HG03025 (cell line): ENCODE measurements at regions not wholly inside any gene's neighbourhood (a gene's known extent, or its start where the extent isn't known, plus 50 kb on each side); places are given as distances from the start of the nearest gene placed in this dataset.
"Not testable (repeated sequence)": the region's sequence is repeated elsewhere in the genome, so short reads cannot be mapped to it uniquely, and the experiment has no call there.

Experiments used
- ATAC-seq: cut with Tn5 transposase; IDR thresholded peaks from one replicate; pipeline ENCODE4 v1.9.1; 2021; ENCODE audit warnings: mild to moderate bottlenecking, moderate library complexity; ENCODE audit not compliant: unreplicated experiment, low FRiP score

DNA sequence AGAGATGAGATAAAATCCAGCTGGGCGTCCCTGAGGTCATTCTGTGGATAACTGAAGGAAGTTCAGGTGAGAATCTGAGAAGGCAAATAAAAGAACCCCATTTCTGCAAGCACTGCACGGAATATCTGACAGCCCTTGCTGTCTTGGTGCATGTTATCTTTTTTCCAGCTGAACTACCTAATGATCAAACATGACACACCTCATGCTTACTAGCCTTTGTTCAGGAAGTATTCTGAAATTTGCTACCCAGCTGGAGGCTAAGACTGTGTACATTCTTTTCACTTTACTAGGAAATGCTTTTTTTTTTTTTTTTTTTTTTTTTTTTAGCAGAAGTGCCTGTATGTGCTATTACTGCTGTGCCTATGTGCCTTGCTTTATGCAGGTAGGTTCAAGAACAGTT is 718.1 kb downstream of the SMARCA1 start:
- no peak for ATAC-seq

DNA sequence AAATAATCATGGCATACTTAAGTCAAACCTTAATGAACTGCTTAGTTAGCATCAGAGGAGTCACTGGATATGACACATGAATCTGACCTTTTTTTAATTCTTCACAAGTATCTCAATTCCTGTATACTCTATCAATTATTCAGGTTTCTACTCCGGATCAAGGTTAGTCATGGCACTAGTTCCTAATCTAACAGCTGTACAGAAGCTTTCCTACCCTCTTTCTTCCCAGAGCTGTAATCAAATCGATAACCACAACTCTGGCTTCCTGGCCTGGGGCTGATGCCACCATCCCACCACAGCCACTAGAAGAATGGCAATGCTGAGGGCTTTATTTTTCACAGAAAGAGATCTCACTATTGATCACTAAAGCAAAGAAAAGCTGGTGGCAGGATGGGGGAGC is 718.5 kb downstream of the SMARCA1 start:
- ATAC-seq: no peak

DNA sequence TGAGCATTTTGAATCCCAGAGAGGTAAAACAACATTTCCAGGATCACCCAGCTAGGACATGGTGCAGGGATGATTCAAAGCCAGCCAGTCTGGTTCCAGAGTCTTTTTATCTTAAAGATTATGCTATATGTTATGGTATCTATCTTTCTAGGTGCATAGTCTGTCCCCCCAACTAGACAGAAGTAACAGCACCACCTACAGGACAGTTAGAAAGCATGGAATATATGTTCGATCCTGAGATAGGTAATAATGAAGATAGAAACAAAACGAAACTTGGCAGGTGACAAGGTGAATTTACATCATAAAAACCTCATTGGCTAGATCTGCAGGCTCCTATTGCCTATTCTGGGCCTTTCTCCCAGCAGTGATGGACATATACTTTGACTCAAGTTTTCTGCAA is 723.2 kb downstream of the SMARCA1 start:
- ATAC-seq: no peak

DNA sequence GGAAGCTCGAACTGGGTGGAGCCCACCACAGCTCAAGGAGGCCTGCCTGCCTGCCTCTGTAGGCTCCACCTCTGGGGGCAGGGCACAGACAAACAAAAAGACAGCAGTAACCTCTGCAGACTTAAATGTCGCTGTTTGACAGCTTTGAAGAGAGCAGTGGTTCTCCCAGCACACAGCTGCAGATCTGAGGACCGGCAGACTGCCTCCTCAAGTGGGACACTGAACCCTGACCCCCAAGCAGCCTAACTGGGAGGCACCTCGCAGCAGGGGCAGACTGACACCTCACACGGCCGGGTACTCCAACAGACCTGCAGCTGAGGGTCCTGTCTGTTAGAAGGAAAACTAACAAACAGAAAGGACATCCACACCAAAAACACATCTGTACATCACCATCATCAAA is 730.9 kb upstream of the ACTRT1 start:
- not testable (repeated sequence) for ATAC-seq

DNA sequence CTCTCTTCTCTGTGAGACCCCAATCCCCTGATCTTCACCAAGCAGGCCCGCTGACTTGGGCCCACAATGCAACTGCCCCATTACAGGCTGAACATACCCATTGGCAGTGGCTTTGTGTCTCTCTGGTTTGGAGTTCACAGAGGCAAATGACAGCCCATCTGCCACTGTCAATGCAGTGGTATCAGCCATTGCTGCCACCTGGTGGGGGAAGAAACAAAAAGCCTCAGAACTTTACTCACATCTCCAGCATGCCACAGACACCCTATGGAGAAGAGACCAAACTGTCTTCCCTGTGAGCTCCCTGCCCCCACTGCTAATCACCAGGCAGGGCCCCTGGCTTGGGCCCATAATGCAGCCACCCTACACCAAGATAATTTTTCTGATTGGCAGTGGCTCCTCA is 729.3 kb upstream of the ACTRT1 start:
- no peak for ATAC-seq

DNA sequence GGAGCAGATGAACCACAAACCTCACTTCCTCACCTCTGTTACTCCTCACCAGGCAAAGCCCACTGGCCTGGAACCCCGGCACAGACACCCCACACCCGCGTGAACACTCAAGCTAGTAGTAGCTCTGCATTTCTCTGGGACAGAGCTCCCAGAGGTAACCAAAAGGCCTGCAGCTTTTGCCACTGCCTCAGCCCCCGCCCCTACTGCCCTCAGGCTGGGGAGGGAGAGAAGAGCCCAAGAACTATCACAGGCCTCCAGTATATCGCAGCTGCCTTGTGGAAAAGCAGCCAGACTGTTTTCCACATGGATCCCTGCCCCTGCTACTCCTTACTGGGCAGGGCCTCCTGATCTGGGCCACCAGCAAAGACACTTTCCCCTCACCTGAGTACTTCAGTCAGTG is 728.7 kb upstream of the ACTRT1 start:
- ATAC-seq: no peak

DNA sequence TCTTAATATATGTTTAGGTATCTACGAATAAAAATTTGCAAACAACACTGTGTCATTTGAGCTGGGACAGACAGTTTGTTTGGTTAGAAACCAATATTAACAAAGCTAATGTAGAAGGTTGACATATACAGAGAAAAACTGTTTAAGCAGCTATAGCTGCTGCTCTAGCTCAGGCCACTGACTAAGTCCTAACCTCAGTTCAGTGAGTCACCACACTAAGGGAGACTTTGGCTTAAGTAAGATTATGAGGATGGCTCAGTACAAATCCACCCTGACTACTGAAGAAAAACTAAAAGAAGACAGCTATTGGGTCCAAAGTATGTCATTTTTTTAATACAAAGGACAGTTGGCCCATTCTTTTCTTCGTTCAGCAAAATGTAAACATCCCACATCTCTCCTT is 717.3 kb upstream of the ACTRT1 start:
- ATAC-seq: no peak

DNA sequence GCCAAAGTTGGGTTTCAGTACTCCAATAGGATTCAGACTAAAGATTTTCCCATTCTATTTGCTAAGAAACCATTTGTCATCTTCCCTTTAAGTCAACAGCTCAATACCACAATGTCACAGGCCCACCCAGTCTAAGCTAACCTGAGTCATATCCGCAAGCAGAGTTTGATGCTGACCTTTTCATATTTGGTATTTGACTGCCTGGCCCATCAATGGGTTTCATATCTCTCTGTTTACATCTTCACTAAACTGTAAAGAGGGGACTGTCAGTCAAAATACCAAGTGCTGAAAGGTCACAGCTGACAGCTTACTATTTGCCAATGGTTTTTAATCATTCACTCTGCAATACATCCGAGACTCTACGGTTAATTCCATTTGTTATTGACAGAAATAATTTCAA is 707.5 kb upstream of the ACTRT1 start:
- ATAC-seq: no peak

DNA sequence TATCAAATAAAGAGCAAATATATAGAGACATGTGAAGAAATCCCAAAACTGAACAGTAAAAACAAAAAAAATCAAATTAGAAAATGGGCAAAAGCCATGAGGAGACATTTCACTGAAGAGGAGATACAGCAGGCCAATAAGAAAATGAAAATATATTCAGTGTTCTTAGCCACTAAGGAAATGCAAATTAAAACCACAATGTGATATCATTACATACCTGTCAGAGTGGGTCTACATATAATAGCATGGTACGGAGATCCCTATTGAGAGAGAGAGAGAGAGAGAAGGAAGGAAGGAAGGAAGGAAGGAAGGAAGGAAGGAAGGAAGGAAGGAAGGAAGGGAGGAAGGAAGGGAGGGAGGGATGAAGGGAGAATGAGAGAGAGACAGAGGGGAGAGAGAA is 707.0 kb upstream of the ACTRT1 start:
- ATAC-seq: no peak

DNA sequence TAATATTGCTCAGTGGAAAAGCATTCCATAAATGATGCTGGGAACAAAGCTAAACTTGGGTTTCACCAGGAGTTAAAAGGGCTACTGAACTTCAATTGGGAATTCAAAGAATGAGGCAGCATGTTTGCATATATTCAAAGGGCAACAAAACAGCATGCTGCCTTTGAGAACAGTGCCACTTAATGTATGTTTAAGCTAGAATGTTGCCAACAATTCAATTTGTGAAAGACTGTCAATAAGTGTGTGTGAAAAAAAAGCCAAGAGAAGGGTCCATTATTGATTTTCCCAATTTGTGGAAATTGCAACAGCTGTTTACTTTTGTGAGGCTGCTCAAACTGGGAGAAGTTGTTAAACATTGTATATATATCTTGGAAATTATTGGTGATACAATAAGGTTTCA is 701.9 kb upstream of the ACTRT1 start:
- no peak for ATAC-seq

DNA sequence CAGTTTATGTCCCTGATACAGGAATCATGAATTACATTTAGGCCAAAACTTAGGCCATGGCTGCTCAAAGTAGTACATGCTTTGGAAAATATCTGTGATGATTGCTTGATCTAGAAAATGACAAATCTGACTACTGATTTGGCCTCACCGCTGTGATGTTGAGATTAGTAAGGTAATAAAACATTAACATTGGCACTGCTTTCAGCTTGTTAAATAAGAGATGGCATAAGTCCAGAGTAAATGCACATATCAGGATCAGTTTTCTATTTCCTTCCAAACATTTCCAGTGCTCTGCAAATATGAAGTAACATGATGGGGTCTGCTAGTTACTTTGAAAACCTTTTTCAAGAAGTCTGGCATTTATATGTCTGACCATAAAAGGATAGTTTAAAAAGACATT is 687.3 kb upstream of the ACTRT1 start:
- no peak for ATAC-seq

DNA sequence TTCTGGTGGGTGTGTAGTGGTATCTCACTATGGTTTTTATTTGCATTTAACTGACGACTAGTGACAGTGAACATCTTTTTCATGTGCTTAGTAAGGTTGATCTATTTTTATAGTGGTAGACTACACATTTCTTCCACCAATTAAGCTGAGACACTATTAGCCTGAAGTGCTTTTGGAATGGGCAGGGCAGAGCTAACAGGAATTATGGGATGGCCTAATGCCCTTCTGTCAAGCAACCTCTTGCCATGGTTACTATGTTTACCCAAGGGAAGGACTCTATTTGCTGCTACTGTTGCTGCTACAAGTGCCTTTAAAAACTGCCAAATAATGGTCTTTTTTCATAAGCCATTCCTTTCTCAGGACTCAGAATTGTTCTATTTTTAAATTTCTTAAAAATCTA is 676.7 kb upstream of the ACTRT1 start:
- ATAC-seq: no peak

DNA sequence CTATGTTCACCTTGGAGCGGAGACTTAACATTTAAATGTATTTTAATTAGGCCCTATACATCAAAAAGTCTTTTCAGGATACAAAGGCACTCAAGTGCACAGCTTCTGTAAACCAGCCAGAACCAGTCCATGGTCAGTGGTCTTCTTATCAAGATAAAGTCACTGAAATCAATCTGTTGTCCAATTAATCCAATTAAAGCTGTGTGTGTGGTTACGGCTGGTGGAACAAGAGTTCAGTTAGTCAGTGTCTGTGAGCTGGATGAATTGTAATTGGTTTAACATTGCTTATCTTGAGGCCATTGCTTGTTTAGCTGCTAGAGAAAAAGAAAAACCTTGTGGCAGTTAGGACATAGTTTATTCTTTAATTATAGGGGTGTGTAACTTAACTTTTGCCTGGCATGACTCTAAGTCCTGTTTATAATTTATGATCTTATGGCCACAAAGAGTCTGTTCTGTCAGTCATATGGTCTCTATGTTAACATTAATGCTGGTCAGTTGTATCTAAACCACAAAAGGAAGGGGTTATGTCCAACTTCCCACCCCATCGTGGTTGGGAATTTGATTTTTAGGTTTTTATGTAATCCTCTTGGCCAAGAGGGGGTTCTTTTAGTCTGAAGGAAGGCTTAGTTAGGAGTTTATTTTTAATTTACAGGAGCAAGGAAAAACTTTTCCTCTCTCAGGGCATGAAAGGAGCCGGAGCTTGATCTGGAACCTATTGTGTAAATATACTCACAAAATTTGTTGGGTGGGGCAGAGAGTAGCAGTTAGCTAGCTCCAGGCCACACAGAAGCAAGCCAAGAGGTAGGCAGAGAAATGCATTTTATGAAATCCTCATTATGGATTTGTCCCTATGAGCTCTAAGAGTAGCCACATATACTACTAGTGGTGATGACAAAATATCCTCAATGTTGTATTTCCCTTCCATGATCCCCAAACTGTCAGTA is 665.7 kb upstream of the ACTRT1 start:
- no peak for ATAC-seq

DNA sequence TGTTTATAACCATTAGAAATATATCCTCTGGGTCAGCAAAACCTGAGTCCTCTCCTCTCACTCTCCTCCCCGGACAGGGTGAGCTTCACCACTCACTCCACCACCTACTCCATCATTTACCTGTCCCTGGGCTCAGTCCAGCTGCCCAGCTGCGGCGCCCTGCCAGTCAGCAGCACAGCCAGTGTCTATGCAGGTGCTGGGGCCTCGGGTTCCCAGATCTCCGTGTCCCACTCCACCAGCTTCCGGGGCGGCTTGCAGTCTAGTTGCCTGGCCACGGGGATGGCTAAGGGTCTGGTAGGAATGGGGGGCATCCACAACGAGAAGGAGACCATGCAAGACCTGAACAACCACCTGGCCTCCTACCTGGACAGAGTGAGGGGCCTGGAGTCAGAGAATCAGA is 662.2 kb upstream of the ACTRT1 start:
- no peak for ATAC-seq

DNA sequence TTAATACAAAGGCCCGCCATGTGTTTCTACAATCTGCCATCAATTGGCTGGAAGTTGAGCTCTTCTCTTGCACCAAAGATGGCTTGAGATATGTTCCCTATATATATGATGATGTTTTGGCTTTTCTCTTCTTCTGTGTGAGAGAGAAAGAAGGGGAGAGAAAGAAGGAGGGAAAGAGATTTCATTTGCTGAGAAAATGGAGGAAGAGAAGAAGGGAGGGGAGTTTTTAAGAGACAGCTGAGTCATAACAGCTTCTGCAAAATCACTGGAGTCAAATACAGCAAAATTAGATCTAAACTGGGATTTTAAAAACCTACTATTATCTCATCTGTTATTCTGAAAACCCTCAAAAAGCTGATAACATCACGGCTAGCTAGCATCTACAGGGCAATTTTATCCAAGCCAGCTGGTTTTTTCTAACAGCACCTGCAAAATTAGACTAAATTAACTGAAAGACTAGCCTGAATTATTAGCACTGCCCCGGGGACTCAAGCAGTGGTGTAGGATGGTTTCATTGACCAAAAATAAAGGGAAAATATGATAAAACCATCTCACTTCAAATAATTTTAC is 647.6 kb upstream of the ACTRT1 start:
- ATAC-seq: no peak

DNA sequence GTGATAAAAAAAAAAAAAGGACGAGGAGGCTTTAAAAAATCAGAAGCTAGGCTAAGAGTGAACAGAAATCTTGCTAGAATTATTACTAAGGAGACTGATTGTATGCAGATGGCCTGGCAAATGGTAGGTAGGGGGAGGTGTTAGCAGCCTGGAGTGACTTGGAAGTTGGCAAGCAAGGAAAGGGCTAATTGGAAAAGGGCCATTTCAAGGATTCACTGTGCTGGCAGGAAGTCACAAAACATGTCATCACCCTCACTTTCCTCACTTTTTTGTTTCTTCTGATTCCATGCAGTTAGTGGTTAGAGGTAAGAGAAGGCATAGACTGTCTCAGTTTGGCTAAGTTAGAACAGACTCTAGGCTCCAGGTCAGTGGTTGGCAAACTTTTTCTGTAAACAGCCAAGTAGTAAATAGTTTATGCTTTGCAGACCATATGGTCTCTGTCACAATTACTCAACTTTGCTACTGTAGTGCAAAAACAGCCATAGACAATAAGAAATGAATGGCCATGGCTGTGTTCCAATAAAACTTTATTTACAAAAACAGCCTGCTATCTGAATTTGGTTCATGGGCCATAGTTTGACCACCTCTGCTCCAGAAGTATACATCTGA is 646.5 kb upstream of the ACTRT1 start:
- ATAC-seq: no peak

DNA sequence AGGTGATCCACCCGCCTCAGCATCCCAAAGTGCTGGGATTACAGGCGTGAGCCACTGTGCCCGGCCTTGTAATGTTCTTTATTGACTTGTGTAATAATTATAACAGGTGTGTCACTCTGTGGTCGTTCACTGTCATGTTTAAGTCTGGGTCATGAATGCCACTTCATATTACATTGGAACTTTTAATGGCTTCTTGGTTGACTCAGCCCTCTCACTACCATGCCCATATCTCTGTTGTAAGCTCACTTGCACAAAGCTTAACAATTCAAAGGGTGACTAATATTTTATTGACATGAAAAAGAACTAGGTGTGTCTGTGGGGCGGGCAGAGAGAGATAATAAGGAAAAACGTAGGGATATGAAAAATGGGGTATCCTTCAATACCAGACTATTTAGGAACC is 639.7 kb upstream of the ACTRT1 start:
- ATAC-seq: no peak

DNA sequence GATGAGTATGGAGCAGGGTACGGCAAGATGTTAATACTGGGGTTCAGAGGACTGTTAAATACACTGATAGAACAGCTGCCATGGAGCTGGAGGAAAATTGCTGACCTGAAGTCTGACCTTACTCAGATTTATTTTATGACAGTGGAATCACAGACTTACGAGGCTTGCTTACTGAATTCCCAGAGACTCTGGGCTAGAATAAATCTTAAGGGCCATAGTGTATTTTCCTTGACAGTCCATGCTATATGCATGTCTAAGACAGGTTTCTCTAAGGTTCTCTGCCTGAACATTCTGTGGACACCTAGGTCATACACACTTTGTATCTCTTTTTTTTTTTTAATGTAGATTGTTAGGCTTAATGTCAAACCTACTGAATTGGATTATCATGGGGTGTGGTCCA is 633.2 kb upstream of the ACTRT1 start:
- no peak for ATAC-seq

DNA sequence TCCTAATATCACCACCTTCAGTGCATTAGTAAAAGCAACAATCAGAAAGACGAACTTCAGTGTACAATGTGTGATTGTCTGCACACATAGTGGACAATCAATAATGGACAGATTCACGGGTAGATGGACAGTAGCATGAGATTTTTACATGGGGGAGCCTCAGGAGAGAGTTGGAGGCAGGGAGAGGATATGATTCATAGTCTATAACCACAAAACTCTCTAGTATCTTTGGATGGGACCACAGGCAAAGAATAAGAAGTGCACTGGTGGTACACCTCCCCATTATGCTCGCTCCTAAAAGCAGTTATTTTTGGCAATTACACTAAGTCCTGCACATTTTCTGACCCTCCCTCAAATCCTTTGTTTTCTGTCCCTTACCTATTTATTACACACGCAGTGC is 624.4 kb upstream of the ACTRT1 start:
- no peak for ATAC-seq

DNA sequence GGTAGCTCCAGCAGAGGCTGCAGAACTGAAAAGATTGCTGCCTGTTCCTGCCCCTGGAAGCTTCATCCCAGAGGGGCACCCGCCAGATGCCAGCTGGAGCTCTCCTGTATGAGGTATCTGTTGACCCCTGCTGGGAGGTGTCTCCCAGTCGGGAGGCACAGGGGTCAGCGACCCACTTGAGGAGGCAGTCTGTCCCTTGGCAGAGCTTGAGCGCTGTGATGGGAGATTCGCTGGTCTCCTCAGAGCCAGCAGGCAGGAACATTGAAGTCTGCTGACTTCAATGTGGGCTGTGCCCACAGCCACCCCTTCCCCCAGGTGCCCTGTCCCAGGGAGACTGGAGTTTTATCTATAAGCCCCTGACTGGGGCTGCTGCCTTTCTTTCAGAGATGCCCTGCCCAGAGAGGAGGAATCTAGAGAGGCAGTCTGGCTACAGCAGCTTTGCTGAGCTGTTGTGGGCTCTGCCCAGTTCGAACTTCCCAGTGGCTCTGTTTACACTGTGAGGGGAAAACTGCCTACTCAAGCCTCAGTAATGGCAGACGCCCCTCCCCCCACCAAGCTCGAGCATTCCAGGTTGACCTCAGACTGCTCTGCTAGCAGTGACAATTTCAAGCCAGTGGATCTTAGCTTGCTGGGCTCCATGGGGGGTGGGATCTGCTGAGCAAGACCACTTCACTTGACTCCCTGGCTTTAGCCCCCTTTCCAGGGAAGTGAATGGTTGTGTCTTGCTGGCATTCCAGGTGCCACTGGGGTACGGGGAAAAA is 622.3 kb upstream of the ACTRT1 start:
- not testable (repeated sequence) for ATAC-seq

DNA sequence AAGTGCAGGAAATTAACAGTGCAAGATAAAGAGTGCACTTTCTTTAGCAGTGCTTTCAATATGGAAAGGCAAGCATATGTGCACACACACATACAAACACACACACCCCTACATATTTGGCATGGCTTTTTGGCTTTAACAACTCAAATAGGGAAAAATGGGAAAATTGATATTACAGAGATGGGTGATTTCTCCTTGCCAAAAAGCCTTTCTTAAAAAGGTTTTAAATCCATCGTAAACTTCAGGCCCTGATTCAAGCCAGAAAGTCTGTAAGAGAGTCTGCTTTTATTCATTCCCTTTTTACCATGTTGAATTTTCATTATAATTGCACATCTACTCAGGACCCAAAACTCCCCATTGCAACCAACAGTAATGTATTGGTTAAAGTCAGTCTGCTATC is 612.0 kb upstream of the ACTRT1 start:
- no peak for ATAC-seq
